ENCODE measurements at regions not wholly inside any gene's neighbourhood (a gene's known extent, or its start where the extent isn't known, plus 50 kb on each side); places are given as distances from the start of the nearest gene placed in this dataset.
A peak's percentile ranks its signal among the peaks of the same experiment; 100 is the strongest.

DNA sequence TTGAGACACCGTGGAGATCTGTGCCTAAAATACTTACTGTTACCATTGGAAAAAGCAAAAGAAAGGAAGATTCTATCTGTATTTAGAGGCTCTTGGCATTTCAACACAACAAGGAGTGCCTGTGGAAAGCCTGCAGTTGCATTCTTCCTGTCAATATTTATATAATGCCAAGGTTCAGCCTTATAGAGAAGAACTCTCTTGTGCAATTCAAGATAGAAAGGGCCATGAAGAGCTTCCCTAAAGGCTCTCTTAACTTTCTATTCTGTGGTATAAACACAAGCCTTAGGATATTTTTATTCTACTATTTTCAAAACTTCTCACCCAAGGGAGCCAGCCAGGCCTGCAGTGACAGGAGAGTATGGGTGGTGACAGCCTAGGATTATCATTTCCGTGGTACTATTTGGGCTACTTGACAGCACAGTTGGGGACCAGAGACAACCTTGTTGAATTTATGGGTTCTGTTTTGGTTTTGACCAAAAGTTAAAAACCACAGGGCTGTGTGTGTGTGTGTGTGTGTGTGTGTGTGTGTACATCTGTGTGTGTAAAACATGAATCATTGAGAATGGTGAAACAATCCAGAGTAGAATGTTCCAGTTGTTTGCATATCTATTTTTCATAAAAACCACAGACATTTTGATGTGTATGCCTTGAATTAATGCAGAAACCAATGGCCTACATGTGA lies 700.9 kb upstream of the SLC35B3 start:
- Histone ChIP-seq H3K4me1 (ENCODE audit: control insufficient read depth in 4 of 4, insufficient read depth in 4 of 4, low read length in 3 of 4) (peaks cover 0 to 25% (median 17%) of the 10 kb centered on the region in 4 donors), H3K4me3 (ENCODE audit: low read depth in 1 of 3, low read length in 3 of 3) (no peak overlapping the region), H3K27me3 (ENCODE audit: control insufficient read depth in 4 of 4, insufficient read depth in 4 of 4, low read length in 3 of 4) (no peaks in the 10 kb centered on the region), H3K9ac (ENCODE audit: low read depth in 1 of 2, low read length in 2 of 2) (no peak overlapping the region), H3K36me3 (ENCODE audit: control insufficient read depth in 4 of 4, insufficient read depth in 3 of 4, low read depth in 1 of 4, low read length in 3 of 4) (no peaks in the 10 kb centered on the region), H3K9me3 (ENCODE audit: control insufficient read depth in 4 of 4, low read length in 3 of 4) (no peaks in the 10 kb centered on the region), H3K27ac (ENCODE audit: low read depth in 1 of 2, low read length in 2 of 2) (no peak overlapping the region)
- DNase-seq (ENCODE audit: low spot score), result no peak
- no peak for TF ChIP-seq FOXA1 (IDR thresholded peaks at IDR 0.05)
- peak; percentile 4 for TF ChIP-seq FOXA2 (IDR thresholded peaks at IDR 0.05)
- 86% methylated on average over 2 of the region's 2 CpGs for WGBS

DNA sequence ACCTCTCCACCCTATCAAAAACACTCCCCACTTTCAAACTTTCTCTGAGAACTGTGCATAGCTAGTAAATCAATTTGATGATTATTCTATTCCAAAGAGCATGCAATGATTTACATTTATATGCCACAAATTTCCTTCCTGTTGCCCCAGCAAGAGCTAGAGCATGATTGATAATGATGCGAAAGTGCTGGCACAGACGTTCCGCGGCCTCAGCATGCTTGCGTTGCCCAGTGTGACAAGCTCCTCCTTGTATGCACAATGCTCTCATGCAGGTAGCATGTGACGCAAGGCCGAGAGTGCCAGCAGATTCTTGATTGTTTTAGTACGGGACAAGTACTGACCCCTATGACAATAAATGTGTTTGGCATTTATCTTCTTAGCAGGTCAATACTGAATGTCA lies 696.3 kb upstream of the SLC35B3 start:
- 9% methylated on average over 8 of the region's 8 CpGs for WGBS
- no peaks in the 10 kb centered on the region for H3K9me3 ChIP-seq (ENCODE audit: control insufficient read depth in 4 of 4, low read length in 3 of 4)
- H3K9ac ChIP-seq (ENCODE audit: low read depth in 1 of 2, low read length in 2 of 2), result no peak overlapping the region
- DNase-seq (ENCODE audit: low spot score), result no peak
- H3K27me3 ChIP-seq (ENCODE audit: control insufficient read depth in 4 of 4, insufficient read depth in 4 of 4, low read length in 3 of 4), result no peaks in the 10 kb centered on the region
- no peak overlapping the region for H3K27ac ChIP-seq (ENCODE audit: low read depth in 1 of 2, low read length in 2 of 2)
- H3K4me1 ChIP-seq (ENCODE audit: control insufficient read depth in 4 of 4, insufficient read depth in 4 of 4, low read length in 3 of 4), result peaks cover 0 to 5% (median 0%) of the 10 kb centered on the region in 4 donors
- TF ChIP-seq YY1 (IDR thresholded peaks at IDR 0.05), result peak; percentile 32
- TF ChIP-seq, protein P1, sequence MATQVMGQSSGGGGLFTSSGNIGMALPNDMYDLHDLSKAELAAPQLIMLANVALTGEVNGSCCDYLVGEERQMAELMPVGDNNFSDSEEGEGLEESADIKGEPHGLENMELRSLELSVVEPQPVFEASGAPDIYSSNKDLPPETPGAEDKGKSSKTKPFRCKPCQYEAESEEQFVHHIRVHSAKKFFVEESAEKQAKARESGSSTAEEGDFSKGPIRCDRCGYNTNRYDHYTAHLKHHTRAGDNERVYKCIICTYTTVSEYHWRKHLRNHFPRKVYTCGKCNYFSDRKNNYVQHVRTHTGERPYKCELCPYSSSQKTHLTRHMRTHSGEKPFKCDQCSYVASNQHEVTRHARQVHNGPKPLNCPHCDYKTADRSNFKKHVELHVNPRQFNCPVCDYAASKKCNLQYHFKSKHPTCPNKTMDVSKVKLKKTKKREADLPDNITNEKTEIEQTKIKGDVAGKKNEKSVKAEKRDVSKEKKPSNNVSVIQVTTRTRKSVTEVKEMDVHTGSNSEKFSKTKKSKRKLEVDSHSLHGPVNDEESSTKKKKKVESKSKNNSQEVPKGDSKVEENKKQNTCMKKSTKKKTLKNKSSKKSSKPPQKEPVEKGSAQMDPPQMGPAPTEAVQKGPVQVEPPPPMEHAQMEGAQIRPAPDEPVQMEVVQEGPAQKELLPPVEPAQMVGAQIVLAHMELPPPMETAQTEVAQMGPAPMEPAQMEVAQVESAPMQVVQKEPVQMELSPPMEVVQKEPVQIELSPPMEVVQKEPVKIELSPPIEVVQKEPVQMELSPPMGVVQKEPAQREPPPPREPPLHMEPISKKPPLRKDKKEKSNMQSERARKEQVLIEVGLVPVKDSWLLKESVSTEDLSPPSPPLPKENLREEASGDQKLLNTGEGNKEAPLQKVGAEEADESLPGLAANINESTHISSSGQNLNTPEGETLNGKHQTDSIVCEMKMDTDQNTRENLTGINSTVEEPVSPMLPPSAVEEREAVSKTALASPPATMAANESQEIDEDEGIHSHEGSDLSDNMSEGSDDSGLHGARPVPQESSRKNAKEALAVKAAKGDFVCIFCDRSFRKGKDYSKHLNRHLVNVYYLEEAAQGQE (IDR thresholded peaks at IDR 0.05), result no peak
- TF ChIP-seq HNF4G (IDR thresholded peaks at IDR 0.05), result no peak
- peak; percentile 25 to 43 for TF ChIP-seq RAD21 (IDR thresholded peaks at IDR 0.05)
- TF ChIP-seq, protein P2, sequence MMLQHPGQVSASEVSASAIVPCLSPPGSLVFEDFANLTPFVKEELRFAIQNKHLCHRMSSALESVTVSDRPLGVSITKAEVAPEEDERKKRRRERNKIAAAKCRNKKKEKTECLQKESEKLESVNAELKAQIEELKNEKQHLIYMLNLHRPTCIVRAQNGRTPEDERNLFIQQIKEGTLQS (IDR thresholded peaks at IDR 0.05), result no peak
- TF ChIP-seq TAF1 (conservative IDR thresholded peaks at IDR 0.05), result no peak
- no peak for TF ChIP-seq EGR1 (IDR thresholded peaks at IDR 0.05; ENCODE audit: low read depth in 2 of 2)
- TF ChIP-seq JUND (IDR thresholded peaks at IDR 0.05), result peak; percentile 30 to 39
- TF ChIP-seq, protein P3, sequence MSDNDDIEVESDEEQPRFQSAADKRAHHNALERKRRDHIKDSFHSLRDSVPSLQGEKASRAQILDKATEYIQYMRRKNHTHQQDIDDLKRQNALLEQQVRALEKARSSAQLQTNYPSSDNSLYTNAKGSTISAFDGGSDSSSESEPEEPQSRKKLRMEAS (IDR thresholded peaks at IDR 0.05), result peak; percentile 41
- TF ChIP-seq HNF4A (conservative IDR thresholded peaks at IDR 0.05), result peak; percentile 37 to 46
- no peak for TF ChIP-seq FOXA1 (IDR thresholded peaks at IDR 0.05)
- TF ChIP-seq, protein P4, sequence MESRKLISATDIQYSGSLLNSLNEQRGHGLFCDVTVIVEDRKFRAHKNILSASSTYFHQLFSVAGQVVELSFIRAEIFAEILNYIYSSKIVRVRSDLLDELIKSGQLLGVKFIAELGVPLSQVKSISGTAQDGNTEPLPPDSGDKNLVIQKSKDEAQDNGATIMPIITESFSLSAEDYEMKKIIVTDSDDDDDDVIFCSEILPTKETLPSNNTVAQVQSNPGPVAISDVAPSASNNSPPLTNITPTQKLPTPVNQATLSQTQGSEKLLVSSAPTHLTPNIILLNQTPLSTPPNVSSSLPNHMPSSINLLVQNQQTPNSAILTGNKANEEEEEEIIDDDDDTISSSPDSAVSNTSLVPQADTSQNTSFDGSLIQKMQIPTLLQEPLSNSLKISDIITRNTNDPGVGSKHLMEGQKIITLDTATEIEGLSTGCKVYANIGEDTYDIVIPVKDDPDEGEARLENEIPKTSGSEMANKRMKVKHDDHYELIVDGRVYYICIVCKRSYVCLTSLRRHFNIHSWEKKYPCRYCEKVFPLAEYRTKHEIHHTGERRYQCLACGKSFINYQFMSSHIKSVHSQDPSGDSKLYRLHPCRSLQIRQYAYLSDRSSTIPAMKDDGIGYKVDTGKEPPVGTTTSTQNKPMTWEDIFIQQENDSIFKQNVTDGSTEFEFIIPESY (IDR thresholded peaks at IDR 0.05), result no peak
- peak; percentile 44 for TF ChIP-seq FOXA2 (IDR thresholded peaks at IDR 0.05)
- TF ChIP-seq RXRA (IDR thresholded peaks at IDR 0.05), result peak; percentile 12 to 61
- peak; percentile 35 for TF ChIP-seq SP1 (IDR thresholded peaks at IDR 0.05)
- TF ChIP-seq NR2F2 (IDR thresholded peaks at IDR 0.05), result no peak
- TF ChIP-seq GABPA (IDR thresholded peaks at IDR 0.05 in 1 of 2, conservative IDR thresholded peaks at IDR 0.05 in 1 of 2), result no peak
- TF ChIP-seq, protein P5, sequence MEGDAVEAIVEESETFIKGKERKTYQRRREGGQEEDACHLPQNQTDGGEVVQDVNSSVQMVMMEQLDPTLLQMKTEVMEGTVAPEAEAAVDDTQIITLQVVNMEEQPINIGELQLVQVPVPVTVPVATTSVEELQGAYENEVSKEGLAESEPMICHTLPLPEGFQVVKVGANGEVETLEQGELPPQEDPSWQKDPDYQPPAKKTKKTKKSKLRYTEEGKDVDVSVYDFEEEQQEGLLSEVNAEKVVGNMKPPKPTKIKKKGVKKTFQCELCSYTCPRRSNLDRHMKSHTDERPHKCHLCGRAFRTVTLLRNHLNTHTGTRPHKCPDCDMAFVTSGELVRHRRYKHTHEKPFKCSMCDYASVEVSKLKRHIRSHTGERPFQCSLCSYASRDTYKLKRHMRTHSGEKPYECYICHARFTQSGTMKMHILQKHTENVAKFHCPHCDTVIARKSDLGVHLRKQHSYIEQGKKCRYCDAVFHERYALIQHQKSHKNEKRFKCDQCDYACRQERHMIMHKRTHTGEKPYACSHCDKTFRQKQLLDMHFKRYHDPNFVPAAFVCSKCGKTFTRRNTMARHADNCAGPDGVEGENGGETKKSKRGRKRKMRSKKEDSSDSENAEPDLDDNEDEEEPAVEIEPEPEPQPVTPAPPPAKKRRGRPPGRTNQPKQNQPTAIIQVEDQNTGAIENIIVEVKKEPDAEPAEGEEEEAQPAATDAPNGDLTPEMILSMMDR (IDR thresholded peaks at IDR 0.05; ENCODE audit: low read depth, low read length, missing input control), result no peak
- no peaks in the 10 kb centered on the region for H3K36me3 ChIP-seq (ENCODE audit: control insufficient read depth in 4 of 4, insufficient read depth in 3 of 4, low read depth in 1 of 4, low read length in 3 of 4)
- no peak overlapping the region for H3K4me3 ChIP-seq (ENCODE audit: low read depth in 1 of 3, low read length in 3 of 3)

Measured in liver (tissue), 8 donors.